Keratinocyte (primary cell): ENCODE measurements at regions not wholly inside any gene's neighbourhood (a gene's known extent, or its start where the extent isn't known, plus 50 kb on each side); places are given as distances from the start of the nearest gene placed in this dataset.

Experiments used
- CTCF ChIP-seq, 3 experiments: IDR thresholded peaks in 1 of 3; conservative IDR thresholded peaks in 1 of 3; optimal IDR thresholded peaks in 1 of 3; 2 replicates in 2 of 3; 3 replicates in 1 of 3; pipeline versions ENCODE3 to v1.5.1; 2011; ENCODE audit warnings: low read length in 3 of 3, mild to moderate bottlenecking in 3 of 3, moderate library complexity in 2 of 3, control low read depth in 1 of 3, inconsistent platforms in 1 of 3; ENCODE audit not compliant: insufficient read depth in 2 of 3; ENCODE audit errors: extremely low read depth in 1 of 3
- EZH2 ChIP-seq: IDR thresholded peaks from one replicate; pipeline ENCODE4 v1.6.1; 2012; ENCODE audit warnings: inconsistent platforms, mild to moderate bottlenecking, low read length, moderate library complexity

GRCh38 chr1:157284451-157284850 lies 146.3 kb upstream of the ETV3 start:
- no peak for TF ChIP-seq CTCF (optimal IDR thresholded peaks at IDR 0.05 in 1 of 3, IDR thresholded peaks at IDR 0.05 in 1 of 3, conservative IDR thresholded peaks at IDR 0.05 in 1 of 3; ENCODE audit: extremely low read depth in 1 of 3, insufficient read depth in 2 of 3, low read length in 3 of 3)
- TF ChIP-seq EZH2, result no peak
